Sigmoid colon (tissue), 4 donors: ENCODE measurements at regions not wholly inside any gene's neighbourhood (a gene's known extent, or its start where the extent isn't known, plus 50 kb on each side); places are given as distances from the start of the nearest gene placed in this dataset.

Experiments used
- CTCF ChIP-seq, 4 experiments: fragments of 450-650 bp in 3 of 4; fragments of 200-600 bp in 1 of 4; IDR thresholded peaks; one replicate each; pipeline ENCODE4 v1.5.1; 2016 to 2019; ENCODE audit warnings: antibody characterized with exemption in 4 of 4, mild to moderate bottlenecking in 3 of 4, moderate library complexity in 2 of 4
- EP300 ChIP-seq, 4 donors: sonication (generic); formaldehyde crosslinking; IDR thresholded peaks; one replicate each; pipeline ENCODE4 v1.6.1; 2017; ENCODE audit warnings: antibody characterized with exemption in 4 of 4

GRCh38 chr6:44705596-44705995, 318.1 kb downstream of the CDC5L start:
- TF ChIP-seq EP300 (IDR thresholded peaks at IDR 0.05) = no peak
- TF ChIP-seq CTCF (IDR thresholded peaks at IDR 0.05) = no peak
